Prostate gland (tissue), 2 donors: ENCODE measurements at regions not wholly inside any gene's neighbourhood (a gene's known extent, or its start where the extent isn't known, plus 50 kb on each side); places are given as distances from the start of the nearest gene placed in this dataset.

Source experiments
- POLR2A ChIP-seq: fragments of 450-650 bp; IDR thresholded peaks from one replicate; pipeline ENCODE4 v1.6.1; 2016; ENCODE audit warnings: antibody characterized with exemption, mild to moderate bottlenecking
- POLR2AphosphoS5 ChIP-seq: sonication (generic); formaldehyde crosslinking; IDR thresholded peaks from one replicate; pipeline ENCODE4 v1.6.1; 2017; ENCODE audit warnings: antibody characterized with exemption
- TF ChIP-seq, protein P1 (sequence below), 4 experiments: fragments of 200-600 bp in 2 of 4; fragments of 450-650 bp in 2 of 4; sonication (generic) in 2 of 4; IDR thresholded peaks; 1 replicate in 3 of 4; 2 replicates in 1 of 4; pipeline ENCODE4 v1.5.1; 2016 to 2019; ENCODE audit warnings: antibody characterized with exemption in 4 of 4, mild to moderate bottlenecking in 2 of 4, moderate library complexity in 2 of 4

DNA sequence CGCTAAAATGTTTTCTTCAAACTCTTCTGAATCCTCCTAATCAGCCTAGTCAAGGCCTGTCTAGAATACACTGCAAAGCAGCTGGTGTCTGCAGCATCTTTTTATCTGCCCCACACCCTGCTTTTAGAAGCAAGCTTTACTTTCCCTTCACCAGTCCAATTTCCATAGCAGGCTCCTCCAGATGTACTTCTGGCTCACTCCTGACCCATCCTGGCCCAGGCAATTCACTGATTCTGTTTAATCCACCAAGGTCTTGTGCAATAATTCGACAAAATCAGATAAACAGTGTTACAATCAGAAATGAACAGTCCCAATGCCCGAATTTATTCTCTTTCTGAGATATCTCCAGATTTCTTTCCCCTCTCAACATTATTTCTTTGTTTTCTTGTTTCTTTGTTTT, 415.2 kb upstream of the SGCG start:
- TF ChIP-seq, protein P1, sequence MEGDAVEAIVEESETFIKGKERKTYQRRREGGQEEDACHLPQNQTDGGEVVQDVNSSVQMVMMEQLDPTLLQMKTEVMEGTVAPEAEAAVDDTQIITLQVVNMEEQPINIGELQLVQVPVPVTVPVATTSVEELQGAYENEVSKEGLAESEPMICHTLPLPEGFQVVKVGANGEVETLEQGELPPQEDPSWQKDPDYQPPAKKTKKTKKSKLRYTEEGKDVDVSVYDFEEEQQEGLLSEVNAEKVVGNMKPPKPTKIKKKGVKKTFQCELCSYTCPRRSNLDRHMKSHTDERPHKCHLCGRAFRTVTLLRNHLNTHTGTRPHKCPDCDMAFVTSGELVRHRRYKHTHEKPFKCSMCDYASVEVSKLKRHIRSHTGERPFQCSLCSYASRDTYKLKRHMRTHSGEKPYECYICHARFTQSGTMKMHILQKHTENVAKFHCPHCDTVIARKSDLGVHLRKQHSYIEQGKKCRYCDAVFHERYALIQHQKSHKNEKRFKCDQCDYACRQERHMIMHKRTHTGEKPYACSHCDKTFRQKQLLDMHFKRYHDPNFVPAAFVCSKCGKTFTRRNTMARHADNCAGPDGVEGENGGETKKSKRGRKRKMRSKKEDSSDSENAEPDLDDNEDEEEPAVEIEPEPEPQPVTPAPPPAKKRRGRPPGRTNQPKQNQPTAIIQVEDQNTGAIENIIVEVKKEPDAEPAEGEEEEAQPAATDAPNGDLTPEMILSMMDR (IDR thresholded peaks at IDR 0.05), result no peak
- no peak for TF ChIP-seq POLR2A
- no peak for TF ChIP-seq POLR2AphosphoS5
